Astrocyte (in vitro differentiated cells and primary cell): ENCODE measurements at regions not wholly inside any gene's neighbourhood (a gene's known extent, or its start where the extent isn't known, plus 50 kb on each side); places are given as distances from the start of the nearest gene placed in this dataset.

Experiments used
- CTCF ChIP-seq: IDR thresholded peaks from 2 replicates; pipeline ENCODE4 v1.5.1; 2011; ENCODE audit warnings: low read depth, mild to moderate bottlenecking, inconsistent platforms, low read length, moderate library complexity; ENCODE audit not compliant: insufficient read depth
- EZH2 ChIP-seq: IDR thresholded peaks from 2 replicates; pipeline ENCODE4 v1.6.1; 2012; ENCODE audit warnings: mild to moderate bottlenecking, low read length, inconsistent platforms; ENCODE audit not compliant: insufficient read depth

- TF ChIP-seq CTCF (no peak), EZH2 (no peak)
These were observed 55.9 kb upstream of the LAPTM4A start for GRCh38 chr2:20107352-20107751.
